Vagina (tissue), 2 donors: ENCODE measurements at regions not wholly inside any gene's neighbourhood (a gene's known extent, or its start where the extent isn't known, plus 50 kb on each side); places are given as distances from the start of the nearest gene placed in this dataset.

Experiments
- POLR2AphosphoS5 ChIP-seq, 2 donors: sonication (generic); formaldehyde crosslinking; IDR thresholded peaks; one replicate each; pipeline ENCODE4 v1.9.0; 2017; ENCODE audit warnings: antibody characterized with exemption in 2 of 2, mild to moderate bottlenecking in 2 of 2, low read depth in 1 of 2; ENCODE audit not compliant: insufficient read depth in 1 of 2
- TF ChIP-seq, protein P1 (sequence below), 3 experiments: fragments of 450-650 bp in 2 of 3; fragments of 200-600 bp in 1 of 3; sonication (generic) in 1 of 3; IDR thresholded peaks; one replicate each; pipeline ENCODE4 v1.5.1; 2017 to 2019; ENCODE audit warnings: antibody characterized with exemption in 3 of 3, mild to moderate bottlenecking in 2 of 3, moderate library complexity in 2 of 3

DNA sequence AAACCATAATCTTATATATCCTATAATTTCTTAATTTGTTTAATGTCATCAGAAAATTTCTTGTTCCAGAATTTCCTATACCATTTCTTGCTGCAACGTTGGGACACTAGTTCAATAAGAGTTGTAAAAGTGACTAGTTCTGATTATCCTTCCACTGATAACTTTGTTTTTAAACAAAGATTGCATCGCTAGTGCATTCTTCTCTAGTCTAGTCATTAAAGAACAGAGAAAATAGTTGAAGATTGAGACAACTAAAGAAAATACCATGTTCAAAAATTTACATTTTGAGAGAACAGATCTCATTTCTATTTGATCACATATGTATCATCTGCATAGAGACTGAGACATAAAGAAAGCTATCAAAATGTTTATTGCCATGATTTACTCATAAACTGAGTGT is 1888.2 kb downstream of the EFNA5 start:
- no peak for TF ChIP-seq POLR2AphosphoS5 (IDR thresholded peaks at IDR 0.05; ENCODE audit: insufficient read depth in 1 of 2, low read depth in 1 of 2)
- TF ChIP-seq, protein P1, sequence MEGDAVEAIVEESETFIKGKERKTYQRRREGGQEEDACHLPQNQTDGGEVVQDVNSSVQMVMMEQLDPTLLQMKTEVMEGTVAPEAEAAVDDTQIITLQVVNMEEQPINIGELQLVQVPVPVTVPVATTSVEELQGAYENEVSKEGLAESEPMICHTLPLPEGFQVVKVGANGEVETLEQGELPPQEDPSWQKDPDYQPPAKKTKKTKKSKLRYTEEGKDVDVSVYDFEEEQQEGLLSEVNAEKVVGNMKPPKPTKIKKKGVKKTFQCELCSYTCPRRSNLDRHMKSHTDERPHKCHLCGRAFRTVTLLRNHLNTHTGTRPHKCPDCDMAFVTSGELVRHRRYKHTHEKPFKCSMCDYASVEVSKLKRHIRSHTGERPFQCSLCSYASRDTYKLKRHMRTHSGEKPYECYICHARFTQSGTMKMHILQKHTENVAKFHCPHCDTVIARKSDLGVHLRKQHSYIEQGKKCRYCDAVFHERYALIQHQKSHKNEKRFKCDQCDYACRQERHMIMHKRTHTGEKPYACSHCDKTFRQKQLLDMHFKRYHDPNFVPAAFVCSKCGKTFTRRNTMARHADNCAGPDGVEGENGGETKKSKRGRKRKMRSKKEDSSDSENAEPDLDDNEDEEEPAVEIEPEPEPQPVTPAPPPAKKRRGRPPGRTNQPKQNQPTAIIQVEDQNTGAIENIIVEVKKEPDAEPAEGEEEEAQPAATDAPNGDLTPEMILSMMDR (IDR thresholded peaks at IDR 0.05), result no peak
